ENCODE measurements at regions not wholly inside any gene's neighbourhood (a gene's known extent, or its start where the extent isn't known, plus 50 kb on each side); places are given as distances from the start of the nearest gene placed in this dataset.

GRCh38 chr6:94049001-94049400 is 629.6 kb upstream of the EPHA7 start:
- DNase-seq, result no peak

- no peak for DNase-seq
Measured at GRCh38 chr6:94045099-94045829, 625.9 kb upstream of the EPHA7 start.

DNA sequence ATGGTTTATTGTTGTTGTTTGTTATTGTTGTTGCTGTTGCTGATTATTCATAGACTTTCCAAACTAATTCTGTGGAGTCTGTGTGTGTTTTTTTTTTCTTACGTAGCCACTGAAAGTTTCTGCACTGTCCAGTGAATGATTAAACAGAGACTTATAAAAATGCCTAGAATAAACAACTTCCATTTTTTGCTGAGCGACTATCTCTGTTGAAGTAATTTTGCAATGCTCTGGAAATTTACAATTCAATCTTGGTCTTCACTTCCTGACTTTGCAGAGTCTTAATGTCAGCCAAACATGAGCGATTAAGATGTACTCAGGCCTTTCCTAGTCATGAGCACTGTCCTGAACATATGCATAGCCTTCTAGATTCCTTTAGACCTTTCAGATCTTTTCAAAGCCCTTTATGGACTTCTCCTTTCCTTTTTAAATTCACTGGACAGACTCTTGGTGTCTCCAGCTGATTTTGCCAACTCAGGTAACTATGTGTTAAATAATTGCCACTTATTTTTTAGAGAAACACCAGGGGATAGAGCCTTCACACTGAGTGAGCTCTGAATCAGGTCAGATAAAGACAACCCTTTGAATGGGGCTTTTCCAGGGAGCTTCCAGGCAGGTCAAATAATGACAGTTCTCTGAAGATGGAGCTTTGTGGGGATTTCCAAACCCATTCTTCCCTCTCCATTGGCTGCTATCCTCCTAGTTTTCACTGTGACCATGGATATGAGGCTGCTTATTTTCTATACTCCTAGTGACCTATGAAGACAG is 622.8 kb upstream of the EPHA7 start:
- DNase-seq, result no peak

GRCh38 chr6:94036024-94036423 is 616.7 kb upstream of the EPHA7 start:
- DNase-seq, result no peak

GRCh38 chr6:94027374-94027773 is 608.0 kb upstream of the EPHA7 start:
- DNase-seq, result no peak

GRCh38 chr6:94026575-94026974 is 607.2 kb upstream of the EPHA7 start:
- DNase-seq, result no peak

GRCh38 chr6:94005835-94006234 is 586.5 kb upstream of the EPHA7 start:
- DNase-seq, result no peak

DNA sequence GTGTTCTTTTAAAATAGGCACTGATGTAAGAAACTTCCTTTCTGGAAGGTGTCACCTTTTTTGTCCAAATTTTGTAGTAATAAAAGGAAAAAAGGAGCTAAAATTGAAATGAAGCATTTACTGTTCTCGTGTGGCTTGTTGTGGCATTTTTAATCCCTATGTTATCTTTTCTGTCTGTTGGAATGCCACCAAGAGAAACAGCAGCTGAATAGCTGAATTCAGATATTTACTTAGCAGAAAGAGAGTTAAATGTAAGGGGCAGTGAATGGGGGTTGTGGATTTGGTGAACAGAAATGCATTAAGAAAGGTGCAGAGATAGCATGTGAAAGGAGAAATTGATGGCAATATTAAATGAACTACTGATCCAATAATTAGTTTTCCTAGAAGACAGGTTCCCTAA is 573.6 kb upstream of the EPHA7 start:
- no peak for DNase-seq

GRCh38 chr6:93989630-93990029 is 570.3 kb upstream of the EPHA7 start:
- DNase-seq, result no peak

DNA sequence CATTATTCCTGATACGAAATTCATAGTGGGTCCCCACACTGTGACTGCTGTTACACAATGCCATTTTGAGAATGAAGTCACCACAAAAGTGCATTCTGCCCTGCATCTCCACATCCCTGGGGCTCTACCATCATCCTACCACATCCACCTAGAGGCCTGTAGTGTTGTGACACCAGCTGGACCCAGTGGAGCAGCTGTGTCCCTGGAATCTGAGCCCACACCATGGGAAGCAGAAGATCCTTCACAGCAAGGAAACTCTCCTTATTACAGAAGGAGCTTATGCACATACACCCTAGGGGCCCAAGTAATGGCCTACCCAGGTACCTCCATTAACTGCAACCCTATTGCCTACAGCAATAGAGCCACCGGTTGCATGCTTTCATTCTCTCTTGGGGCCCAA is 566.6 kb upstream of the EPHA7 start:
- no peak for DNase-seq

GRCh38 chr6:93975159-93975558 is 555.8 kb upstream of the EPHA7 start:
- no peak for DNase-seq

GRCh38 chr6:93974332-93974731 is 555.0 kb upstream of the EPHA7 start:
- DNase-seq, result no peak

DNA sequence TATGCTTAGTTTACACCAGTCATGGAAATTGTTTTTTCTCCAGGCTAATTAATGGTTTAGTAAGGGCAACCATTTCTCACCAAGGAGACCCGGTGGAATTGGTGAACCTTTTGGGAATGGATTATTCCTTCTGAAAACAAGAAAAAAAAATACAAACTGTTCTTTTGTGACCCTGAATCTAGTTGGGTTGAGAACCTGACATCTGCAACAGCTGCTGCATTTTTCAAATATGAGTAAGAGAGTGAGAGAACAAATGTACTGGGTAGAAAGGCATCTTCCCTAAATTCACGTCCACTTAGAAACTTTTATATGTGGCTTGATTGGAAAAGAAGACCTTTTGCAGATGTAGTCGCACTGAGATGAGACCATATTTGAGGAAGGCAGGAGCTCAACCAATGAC is 553.4 kb upstream of the EPHA7 start:
- no peak for DNase-seq

DNA sequence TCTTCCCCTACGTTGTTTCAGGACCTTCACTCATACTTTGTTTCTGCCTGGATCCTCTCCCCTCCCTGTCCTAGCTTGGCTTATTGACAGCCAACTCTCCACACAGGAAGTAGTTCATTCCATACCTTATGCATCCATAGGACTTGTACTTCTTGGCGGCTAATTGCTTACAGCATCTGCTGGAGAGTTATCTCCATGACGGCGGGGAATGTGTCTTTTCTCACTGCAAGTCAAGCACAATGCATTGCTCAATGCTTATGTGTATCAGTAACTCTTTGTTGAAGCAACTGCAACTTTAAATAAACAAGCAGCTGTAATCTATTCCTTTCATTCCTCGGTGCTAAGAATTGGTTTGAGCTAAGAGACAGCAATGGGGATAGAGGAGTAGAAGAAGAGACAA is 551.3 kb upstream of the EPHA7 start:
- no peak for DNase-seq

DNA sequence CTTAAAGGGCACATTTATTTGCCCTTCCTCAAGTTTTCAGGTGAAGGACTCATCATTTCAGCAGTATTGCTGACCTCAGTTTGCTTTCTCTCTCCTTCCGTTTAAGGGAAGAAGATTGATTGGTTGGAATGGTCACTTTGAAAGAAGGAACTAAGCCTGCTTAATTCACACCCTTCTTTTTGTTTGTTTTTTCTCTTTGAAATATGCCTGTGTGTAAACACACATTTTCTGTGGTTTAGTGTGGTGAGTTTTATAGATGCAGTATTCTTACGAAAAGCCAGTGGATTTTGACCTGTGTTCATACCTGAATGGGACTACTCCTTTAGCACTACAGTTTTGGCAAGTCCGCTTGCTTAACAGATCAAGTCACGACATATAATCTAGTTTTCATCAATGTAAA is 548.8 kb upstream of the EPHA7 start:
- DNase-seq, result no peak

DNA sequence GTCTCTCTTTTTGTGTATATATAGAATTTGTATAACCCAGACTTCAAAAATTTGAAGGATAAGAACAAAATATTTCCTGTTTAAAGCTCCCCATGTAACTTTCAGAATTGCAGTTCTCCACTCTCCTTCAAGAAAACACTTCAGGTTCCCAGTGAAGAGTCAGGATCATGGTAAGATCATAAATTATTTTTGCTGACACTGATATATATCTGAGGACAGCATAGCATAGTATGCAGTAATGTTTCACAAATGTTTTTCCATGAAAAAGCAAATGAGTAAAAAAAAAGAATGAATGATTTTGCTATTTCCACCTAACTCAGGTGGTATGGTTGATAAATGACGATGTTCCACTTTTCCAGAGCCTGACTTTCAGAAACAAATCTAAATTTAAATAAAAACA is 545.6 kb upstream of the EPHA7 start:
- no peak for DNase-seq

GRCh38 chr6:93964321-93964720 is 545.0 kb upstream of the EPHA7 start:
- DNase-seq, result no peak

- no peak for DNase-seq
Measured at GRCh38 chr6:93962566-93962965, 543.2 kb upstream of the EPHA7 start.

GRCh38 chr6:93954584-93954983 is 535.2 kb upstream of the EPHA7 start:
- no peak for DNase-seq

GRCh38 chr6:93943661-93944060 is 524.3 kb upstream of the EPHA7 start:
- DNase-seq, result no peak

- DNase-seq, result no peak
Measured at GRCh38 chr6:93940381-93940780, 521.0 kb upstream of the EPHA7 start.

DNA sequence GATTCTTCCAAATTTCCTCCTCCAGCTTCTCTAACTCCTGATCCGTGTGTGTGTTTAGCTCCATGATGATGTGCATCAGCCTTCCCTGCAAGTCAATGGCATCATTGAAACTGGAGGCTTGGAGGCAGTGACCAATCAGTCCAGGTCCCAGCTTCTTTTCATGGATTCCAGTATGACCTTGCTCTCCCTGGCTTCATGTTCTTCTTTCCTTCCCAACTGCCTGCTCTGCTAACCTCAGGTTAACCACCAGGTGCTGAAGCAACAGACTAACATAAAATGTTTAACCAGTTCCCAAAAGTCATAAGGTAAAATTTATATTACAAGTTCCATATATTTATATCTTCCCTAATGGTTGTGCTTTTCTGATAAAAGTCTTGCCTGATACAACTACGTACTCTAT is 512.8 kb upstream of the EPHA7 start:
- DNase-seq, result no peak

- no peak for DNase-seq
Measured at GRCh38 chr6:93927731-93928130, 508.4 kb upstream of the EPHA7 start.

- no peak for DNase-seq
Measured at GRCh38 chr6:93919365-93919764, 500.0 kb upstream of the EPHA7 start.

DNA sequence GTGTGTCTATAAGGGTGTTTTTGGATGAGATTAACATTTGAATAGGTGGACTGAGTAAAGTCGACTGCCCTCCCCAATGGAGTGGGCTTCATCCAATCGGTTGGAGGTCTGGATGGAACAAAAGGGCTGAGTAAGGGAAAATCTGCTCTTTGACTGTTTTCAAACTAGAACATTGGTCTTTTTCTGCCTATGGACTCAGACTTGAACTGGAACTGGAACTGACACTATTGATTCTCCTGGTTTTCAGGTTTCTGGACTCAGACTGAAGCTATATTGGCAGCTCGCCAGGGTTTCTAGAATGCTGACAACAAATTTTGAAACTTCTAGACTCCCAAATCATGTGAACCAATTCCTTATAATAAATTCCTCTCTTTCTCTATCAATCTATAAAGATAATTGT is 498.9 kb upstream of the EPHA7 start:
- DNase-seq, result no peak

Measured in SIG-M5 (cell line).